HFFc6 (cell line): ENCODE measurements at regions not wholly inside any gene's neighbourhood (a gene's known extent, or its start where the extent isn't known, plus 50 kb on each side); places are given as distances from the start of the nearest gene placed in this dataset.

Source experiments
- DNase-seq: peaks from one replicate; pipeline ENCODE4 v3.0.0-alpha.2; 2018
- H3K27ac Mint-ChIP-seq: 2 replicates; pipeline ENCODE4 v1.8.0; 2020; ENCODE audit warnings: mild to moderate bottlenecking, mixed read lengths
- H3K27me3 Mint-ChIP-seq: 2 replicates; pipeline ENCODE4 v1.8.0; 2021; ENCODE audit warnings: mild to moderate bottlenecking, moderate library complexity, mixed read lengths; ENCODE audit not compliant: insufficient read depth
- H3K36me3 Mint-ChIP-seq: 2 replicates; pipeline ENCODE4 v1.8.0; 2021; ENCODE audit warnings: low read depth, mixed read lengths
- H3K4me1 Mint-ChIP-seq: 2 replicates; pipeline ENCODE4 v1.8.0; 2020; ENCODE audit warnings: low read depth, mixed read lengths
- H3K4me3 Mint-ChIP-seq: 2 replicates; pipeline ENCODE4 v1.8.0; 2020; ENCODE audit warnings: mild to moderate bottlenecking, moderate library complexity, mixed read lengths
- H3K9me3 Mint-ChIP-seq: 2 replicates; pipeline ENCODE4 v1.8.0; 2020; ENCODE audit warnings: mild to moderate bottlenecking, mixed read lengths
- CTCF ChIP-seq: fragments of 200-600 bp; sonication (generic); IDR thresholded peaks from 2 replicates; pipeline ENCODE4 v1.5.0; 2021; ENCODE audit warnings: antibody characterized with exemption, mild to moderate bottlenecking

- no peak for TF ChIP-seq CTCF
- H3K4me1 Mint-ChIP-seq = no peaks in the 10 kb centered on the region
- no peaks in the 10 kb centered on the region for H3K36me3 Mint-ChIP-seq
- peaks cover 7% of the 10 kb centered on the region; the same call in 1 of the 2 replicates for H3K9me3 Mint-ChIP-seq
- no peak for DNase-seq
- H3K27ac Mint-ChIP-seq = no peak overlapping the region
- H3K27me3 Mint-ChIP-seq = no peaks in the 10 kb centered on the region
- no peak overlapping the region for H3K4me3 Mint-ChIP-seq
These were observed 764.9 kb downstream of the TECRL start for GRCh38 chr4:63644396-63644795.

- Mint-ChIP-seq H3K4me1 (no peaks in the 10 kb centered on the region), H3K27me3 (no peaks in the 10 kb centered on the region), H3K9me3 (0 out of 2 replicates have a peak, but pooled peaks cover 8% of the 10 kb centered on the region), H3K4me3 (no peak overlapping the region), H3K27ac (no peak overlapping the region), H3K36me3 (no peaks in the 10 kb centered on the region)
- TF ChIP-seq CTCF = no peak
- no peak for DNase-seq
These were observed 772.0 kb downstream of the TECRL start for GRCh38 chr4:63637270-63637669.

- Mint-ChIP-seq H3K4me1 (no peaks in the 10 kb centered on the region), H3K27me3 (no peaks in the 10 kb centered on the region), H3K4me3 (no peak overlapping the region), H3K36me3 (no peaks in the 10 kb centered on the region), H3K27ac (no peak overlapping the region), H3K9me3 (peaks cover 16% of the 10 kb centered on the region)
- no peak for TF ChIP-seq CTCF
- DNase-seq = no peak
These were observed 776.4 kb downstream of the TECRL start for GRCh38 chr4:63632858-63633257.

GRCh38 chr4:63620271-63620670 is 789.0 kb downstream of the TECRL start:
- Mint-ChIP-seq H3K27me3 (no peaks in the 10 kb centered on the region; the same call in 1 of the 2 replicates), H3K4me3 (no peak overlapping the region), H3K4me1 (no peaks in the 10 kb centered on the region), H3K27ac (no peak overlapping the region), H3K36me3 (no peaks in the 10 kb centered on the region), H3K9me3 (peaks cover 32% of the 10 kb centered on the region)
- no peak for TF ChIP-seq CTCF
- DNase-seq = no peak

GRCh38 chr4:63619771-63620170 is 789.5 kb downstream of the TECRL start:
- Mint-ChIP-seq H3K4me1 (no peaks in the 10 kb centered on the region), H3K27ac (no peak overlapping the region), H3K9me3 (peaks cover 31% of the 10 kb centered on the region), H3K4me3 (no peak overlapping the region), H3K27me3 (no peaks in the 10 kb centered on the region; the same call in 1 of the 2 replicates), H3K36me3 (no peaks in the 10 kb centered on the region)
- TF ChIP-seq CTCF = no peak
- no peak for DNase-seq
